AG10803 (cell line): ENCODE measurements at regions not wholly inside any gene's neighbourhood (a gene's known extent, or its start where the extent isn't known, plus 50 kb on each side); places are given as distances from the start of the nearest gene placed in this dataset.
"Not testable (repeated sequence)": the region's sequence is repeated elsewhere in the genome, so short reads cannot be mapped to it uniquely, and the experiment has no call there.

ENCODE experiments used
- DNase-seq: peaks from one replicate; pipeline ENCODE4 v3.0.0; 2010; ENCODE audit warnings: low read depth
- H3K4me3 ChIP-seq: 2 replicates; pipeline ENCODE4 v1.5.1; 2011; ENCODE audit warnings: mild to moderate bottlenecking, low read length, control low read depth
- CTCF ChIP-seq: conservative IDR thresholded peaks from 2 replicates; pipeline ENCODE4 v1.5.1; 2011; ENCODE audit warnings: mild to moderate bottlenecking, low read length, control low read depth, inconsistent platforms

GRCh38 chrX:82721891-82722290 is 786.2 kb upstream of the POU3F4 start:
- no peak for DNase-seq
- TF ChIP-seq CTCF: no peak
- H3K4me3 ChIP-seq: no peak overlapping the region

- no peak for DNase-seq
- TF ChIP-seq CTCF: no peak
- no peak overlapping the region for H3K4me3 ChIP-seq
These were observed 784.3 kb upstream of the POU3F4 start for GRCh38 chrX:82723806-82724205.

- H3K4me3 ChIP-seq, DNase-seq: not testable (repeated sequence)
These were observed 780.7 kb upstream of the POU3F4 start for GRCh38 chrX:82727436-82727835.

- H3K4me3 ChIP-seq: no peak overlapping the region
- DNase-seq: no peak
- no peak for TF ChIP-seq CTCF
These were observed 775.2 kb upstream of the POU3F4 start for GRCh38 chrX:82732861-82733260.

- no peak for TF ChIP-seq CTCF
- no peak overlapping the region for H3K4me3 ChIP-seq
- DNase-seq: no peak
These were observed 774.0 kb upstream of the POU3F4 start for GRCh38 chrX:82734140-82734539.

GRCh38 chrX:82738313-82738712 is 769.8 kb upstream of the POU3F4 start:
- H3K4me3 ChIP-seq, DNase-seq: not testable (repeated sequence)

GRCh38 chrX:82742351-82742750 is 765.7 kb upstream of the POU3F4 start:
- H3K4me3 ChIP-seq: no peak overlapping the region
- TF ChIP-seq CTCF: no peak
- no peak for DNase-seq

GRCh38 chrX:82745725-82746124 is 762.4 kb upstream of the POU3F4 start:
- H3K4me3 ChIP-seq, DNase-seq: not testable (repeated sequence)

- no peak overlapping the region for H3K4me3 ChIP-seq
- no peak for TF ChIP-seq CTCF
- DNase-seq: no peak
These were observed 759.1 kb upstream of the POU3F4 start for GRCh38 chrX:82748906-82749505.
